ENCODE measurements at regions not wholly inside any gene's neighbourhood (a gene's known extent, or its start where the extent isn't known, plus 50 kb on each side); places are given as distances from the start of the nearest gene placed in this dataset.
"Not testable (repeated sequence)": the region's sequence is repeated elsewhere in the genome, so short reads cannot be mapped to it uniquely, and the experiment has no call there.

DNA sequence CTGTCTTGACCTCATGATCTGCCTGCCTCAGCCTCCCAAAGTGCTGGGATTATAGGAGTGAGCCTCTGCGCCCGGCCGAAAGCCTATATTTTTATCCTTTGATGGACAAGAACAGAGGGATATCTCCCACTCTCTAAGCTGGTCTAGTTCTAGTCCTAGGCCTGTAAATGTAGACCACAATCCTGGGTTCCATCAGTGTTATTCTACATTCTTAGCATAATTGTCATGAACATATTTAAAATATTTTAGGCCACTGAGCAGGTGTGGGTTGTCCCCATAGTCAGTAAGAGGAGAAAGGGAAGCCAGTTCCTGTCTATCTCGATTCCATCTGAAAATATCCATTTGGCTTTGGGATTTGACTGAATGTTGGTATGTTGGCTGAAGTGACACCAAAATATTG, 118.1 kb downstream of the EBLN2 start:
- no peak for DNase-seq

DNA sequence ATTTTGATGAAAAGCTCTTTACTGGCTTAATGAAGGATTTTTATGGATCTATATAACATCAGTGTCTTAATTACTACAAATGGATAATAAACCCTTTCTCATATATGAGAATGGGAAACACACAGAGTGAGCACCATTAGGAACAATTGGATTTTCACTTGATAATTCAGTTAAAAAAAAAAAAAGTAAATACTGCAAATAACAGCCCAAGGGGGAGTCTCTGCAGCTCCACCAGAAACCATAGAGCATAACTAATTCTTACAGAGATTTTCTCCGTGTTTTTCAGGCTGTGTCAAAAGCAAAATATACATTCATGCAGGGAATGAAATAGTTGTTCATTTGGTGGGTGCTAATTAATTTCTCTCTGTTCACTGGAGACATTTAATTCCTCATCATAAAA, 125.3 kb downstream of the EBLN2 start:
- DNase-seq = no peak

DNA sequence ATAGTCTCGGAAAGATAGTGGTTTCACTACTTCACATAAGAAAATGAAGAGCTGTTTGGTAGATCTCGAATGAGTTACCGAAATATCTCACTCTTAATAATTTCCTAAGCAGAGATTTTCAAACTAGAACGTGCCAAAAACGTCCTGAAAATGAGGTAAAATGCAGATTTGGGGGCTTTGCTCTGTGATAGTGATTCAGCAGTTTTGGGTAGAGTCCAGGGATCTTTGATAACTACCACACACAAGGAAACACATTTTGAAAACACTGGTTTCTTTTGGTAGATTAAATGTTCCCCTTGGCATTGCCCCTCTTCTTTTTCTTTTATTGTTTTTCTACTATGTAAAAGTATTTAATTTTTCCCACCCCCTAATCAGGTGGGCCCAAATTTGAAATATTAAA, 125.9 kb downstream of the EBLN2 start:
- no peak for DNase-seq

DNA sequence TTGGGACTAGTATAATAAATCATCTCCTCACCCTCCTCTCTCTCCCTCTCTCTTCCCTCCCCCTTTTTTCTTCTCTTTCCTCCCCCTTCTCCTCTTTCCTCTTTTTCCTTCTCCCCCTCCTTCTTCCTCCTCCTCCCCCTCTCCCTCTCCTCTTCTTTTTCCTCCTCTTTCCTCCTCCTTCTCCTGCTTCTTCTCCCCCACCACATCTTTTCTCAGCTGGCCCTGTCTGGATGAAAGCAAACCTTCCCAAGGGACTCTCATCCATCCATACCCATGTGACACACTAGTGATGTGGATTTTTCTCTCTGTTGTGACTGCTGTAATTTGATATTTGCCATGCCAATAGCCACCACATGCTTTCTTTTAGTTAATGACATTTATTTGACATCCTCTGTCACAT, 127.2 kb downstream of the EBLN2 start:
- DNase-seq = no peak

DNA sequence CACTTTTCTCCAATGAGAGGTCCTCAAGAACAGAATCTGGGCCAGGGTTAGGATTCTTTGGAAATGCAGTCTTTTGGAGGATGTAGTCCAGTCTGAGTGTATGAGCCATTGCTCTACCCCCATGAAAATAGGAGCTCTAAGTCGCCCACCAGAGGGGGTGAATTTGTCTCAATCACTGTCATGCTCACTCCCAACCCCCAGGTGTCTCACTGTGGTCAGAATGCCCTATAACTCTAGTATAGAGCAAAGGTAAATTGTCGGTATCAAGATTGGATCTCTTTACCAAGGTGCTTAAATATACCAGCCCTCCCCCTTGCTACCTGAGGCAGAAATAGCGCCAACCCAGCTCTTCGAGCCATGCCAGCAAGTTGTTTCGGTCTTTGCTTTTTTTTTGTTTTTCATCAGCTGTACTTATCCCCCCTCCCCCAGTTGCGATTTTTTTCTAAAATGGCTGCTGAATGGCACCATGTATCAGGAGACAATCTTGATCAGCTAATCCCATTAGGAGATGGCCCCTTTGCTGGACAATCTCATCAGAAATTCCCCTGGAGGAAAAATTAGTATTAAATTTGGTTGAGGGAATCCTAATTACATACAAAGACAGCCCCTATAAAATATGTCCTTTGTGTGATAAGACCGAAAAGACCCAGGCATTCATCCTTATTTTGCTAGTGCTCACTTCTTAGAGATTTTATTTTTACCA, 130.7 kb downstream of the EBLN2 start:
- peak; percentile 12 to 17 for DNase-seq

DNA sequence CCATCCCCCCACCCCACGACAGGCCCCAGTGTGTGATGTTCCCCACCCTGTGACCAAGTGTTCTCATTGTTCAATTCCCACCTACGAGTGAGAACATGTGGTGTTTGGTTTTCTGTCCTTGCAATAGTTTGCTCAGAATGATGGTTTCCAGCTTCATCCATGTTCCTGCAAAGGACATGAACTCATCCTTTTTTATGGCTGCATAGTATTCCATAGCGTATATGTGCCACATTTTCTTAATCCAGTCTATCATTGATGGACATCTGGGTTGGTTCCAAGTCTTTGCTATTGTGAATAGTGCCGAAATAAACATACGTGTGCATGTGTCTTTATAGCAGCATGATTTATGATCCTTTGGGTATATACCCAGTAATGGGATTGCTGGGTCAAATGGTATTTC, 132.5 kb downstream of the EBLN2 start:
- DNase-seq = not testable (repeated sequence)

DNA sequence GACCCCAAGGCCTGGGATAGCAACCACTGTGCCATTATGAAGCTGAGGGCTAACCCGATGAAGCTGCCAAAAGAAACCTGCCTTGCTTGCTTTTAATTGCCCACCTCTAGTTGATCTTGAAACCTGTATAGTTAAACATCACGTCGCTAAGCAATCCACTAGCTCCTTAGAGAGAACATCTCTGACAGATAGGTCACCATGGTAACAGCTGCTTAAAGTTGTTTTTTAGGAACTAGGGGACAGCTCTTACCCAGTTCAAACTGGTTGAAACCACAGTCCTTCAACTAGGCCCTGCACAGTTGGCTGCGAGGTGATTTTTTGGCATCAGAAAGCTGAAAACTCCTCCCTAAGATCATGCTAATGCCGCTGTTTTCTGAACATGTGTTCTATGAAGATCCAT, 135.7 kb downstream of the EBLN2 start:
- no peak for DNase-seq

DNA sequence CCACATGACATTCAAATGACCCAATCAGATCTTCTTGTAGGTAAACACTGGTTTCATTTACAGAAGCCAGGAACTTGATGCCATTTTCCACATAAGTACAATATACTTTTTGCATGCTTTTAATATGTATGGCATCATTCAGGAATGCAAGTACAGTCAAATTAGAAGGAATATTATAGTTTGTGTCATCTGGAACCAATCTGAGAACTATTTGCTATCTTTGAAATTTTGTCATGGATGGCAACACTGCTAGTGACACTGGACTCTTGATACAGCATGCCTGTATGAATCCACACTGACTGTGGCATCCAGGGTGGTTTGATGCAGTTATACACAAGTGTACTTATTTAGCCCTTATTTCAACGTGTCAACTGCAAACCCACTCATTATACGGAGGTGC, 141.6 kb downstream of the EBLN2 start:
- DNase-seq = no peak

DNA sequence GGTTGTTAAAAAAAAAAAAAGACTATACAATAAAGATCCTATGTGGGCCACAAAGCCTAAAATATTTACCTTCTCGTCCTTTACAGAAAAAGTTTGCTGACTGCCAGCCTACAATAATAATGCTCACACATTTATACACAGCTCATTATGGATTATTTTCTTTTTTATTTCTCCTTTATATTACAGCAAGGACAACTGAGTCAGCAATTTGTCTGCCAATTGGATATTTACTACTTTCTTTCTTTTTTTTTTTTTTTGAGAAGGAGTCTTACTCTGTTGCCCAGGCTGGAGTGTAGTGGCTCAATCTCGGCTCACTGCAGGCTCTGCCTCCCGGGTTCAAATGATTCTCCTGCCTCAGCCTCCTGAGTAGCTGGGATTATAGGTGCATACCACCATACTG, 142.2 kb downstream of the EBLN2 start:
- no peak for DNase-seq

DNA sequence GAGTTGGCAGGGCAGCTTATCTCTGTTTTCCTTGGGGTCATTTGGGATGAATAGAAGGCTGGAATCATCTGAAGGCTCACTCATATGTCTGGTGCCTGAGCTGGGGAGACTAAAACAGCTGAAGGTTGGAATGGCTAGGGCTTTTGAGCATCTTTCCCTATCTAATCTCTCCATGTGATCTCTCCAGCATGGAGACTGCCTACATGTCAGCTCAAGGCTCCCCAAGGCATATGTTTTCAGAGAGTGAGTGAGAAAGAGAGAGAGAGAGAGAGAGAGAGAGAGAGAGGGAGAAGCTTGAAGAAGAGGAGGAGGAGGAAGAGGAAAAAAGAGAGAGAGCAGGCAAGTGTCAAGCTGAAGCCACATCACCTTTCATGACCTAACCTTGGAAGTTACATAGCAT, 143.4 kb downstream of the EBLN2 start:
- no peak for DNase-seq

DNA sequence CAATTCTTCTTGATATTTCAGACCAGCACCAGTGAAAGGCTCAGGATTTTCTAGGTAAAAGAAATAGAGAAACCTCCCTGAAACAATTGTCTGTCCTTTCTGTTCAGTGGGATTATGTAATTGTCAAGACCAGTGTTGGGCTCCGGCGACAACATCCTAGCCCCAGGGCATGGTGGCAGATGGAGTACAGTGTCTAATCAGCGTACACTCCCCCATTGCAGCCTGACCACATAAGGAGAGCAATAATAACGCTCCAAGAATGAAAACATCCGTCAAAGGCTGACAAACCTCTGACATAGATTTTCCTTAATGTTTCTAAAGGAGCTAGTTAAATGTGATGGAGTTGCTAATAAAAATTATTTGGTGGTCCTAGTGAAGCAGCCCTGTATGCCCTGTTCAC, 144.6 kb downstream of the EBLN2 start:
- DNase-seq = no peak

DNA sequence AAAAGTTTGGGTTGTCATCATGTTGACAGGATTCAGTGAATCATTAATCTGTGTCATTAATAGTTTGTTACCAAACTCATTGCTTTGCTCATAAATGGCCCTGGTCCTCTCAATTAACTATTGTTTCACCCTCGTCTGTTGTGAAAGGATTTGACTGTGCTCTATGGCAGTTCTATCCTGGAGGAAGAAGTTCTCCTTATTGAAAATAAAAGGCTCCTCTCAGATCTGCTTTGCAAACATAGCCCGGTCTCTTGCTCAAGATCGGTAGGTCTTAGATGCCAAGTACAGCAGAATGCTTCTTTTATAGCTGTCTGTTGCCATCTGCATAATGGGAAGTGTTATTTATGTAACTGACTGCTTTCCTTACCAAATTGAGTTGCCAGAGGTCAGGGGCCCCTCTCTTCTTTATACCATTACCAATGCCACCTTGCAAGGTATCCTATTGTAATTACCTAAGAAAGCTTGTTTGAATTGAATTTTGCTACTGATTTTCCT, 146.5 kb downstream of the EBLN2 start:
- no peak for DNase-seq

DNA sequence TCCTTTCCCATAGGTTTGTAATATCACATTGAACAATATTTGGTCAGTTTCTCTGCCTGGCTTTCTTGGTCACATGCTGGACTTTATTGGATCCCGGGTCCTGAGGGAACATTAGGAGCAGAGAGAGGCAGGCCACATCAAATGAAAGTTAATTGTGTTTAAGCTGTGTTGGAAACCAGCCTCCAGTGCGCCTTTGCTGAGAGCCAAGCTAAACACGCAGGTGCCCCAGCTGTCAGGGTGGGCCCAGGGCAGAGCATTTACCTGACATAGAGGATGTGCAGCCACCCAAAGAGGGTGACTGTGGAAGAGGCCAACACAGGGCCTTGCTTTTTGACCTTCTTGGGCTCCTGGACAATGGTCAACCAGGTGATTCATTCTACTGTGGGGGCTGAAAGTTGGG, 149.3 kb downstream of the EBLN2 start:
- no peak for DNase-seq

DNA sequence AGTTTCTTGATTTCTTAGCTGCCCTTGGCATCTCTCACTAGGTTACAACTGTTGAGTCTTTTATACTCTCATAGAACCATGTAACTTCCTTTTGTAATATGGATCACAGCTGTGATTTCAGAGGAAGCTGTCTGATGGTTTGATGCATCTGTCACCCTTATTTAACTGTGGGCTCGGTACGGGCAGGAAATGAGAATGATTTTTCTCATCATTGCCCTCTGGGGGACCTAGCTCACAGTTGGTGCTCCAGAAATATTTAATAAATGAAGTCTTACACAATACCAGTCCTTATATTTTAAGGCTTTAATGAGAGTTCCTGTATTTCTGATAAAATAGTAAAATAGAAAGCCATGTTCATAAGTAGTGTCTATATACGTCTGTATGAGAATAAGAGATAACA, 151.2 kb downstream of the EBLN2 start:
- no peak for DNase-seq

DNA sequence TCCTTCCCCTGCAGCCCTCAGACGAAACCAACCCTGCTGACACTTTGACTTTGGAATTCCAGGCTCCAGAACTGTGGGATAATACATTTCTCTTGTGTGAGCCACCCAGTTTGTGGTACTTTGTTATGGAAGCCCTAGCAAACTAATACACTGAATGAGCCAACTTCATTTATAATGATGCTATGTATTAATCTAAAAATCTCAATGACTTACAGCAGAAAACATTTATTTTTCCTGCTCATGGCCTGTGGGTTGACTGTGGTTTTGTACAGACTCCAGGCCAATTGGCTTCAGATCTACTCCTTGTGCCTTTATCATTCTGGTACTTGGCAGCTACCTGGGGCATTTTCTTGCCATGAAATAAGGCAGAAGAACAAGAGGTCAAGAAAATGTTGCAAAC, 152.4 kb downstream of the EBLN2 start:
- no peak for DNase-seq

DNA sequence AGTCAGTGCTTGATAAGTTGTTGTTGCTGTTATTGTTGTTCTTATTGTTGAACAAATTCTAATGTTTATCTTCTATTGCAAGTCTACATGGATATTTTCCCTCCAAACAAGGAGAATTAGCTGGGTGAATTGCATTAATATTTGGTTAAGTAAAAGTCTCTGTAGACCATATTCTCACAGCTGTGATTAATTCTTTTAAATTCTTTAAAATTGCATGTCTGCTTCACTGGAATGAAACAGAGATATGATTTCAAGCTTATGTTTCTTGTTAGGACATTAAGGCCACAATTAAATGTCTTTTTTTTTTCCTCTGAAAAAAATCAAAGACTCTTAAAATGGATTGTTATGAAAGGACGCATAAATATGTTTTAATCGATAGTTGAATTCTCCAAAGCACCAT, 153.4 kb downstream of the EBLN2 start:
- DNase-seq = no peak

DNA sequence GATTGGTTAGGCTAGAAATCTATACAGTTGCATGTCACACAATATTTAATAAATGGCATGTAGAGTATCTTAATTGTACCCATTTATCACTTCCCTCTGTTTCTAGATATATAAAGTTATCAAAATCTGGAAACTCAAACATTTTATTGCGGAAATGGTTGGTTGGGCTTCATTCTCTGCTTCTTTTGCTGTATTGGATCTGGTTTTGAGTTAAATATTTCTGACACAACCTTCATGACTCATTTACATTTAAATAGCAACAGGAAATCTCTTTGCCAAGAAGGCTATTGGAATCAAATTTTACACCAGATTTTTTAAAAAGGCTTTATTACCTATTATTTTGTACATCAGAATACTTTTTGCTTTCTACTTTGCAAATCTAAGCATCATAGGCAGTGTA, 153.8 kb downstream of the EBLN2 start:
- no peak for DNase-seq

DNA sequence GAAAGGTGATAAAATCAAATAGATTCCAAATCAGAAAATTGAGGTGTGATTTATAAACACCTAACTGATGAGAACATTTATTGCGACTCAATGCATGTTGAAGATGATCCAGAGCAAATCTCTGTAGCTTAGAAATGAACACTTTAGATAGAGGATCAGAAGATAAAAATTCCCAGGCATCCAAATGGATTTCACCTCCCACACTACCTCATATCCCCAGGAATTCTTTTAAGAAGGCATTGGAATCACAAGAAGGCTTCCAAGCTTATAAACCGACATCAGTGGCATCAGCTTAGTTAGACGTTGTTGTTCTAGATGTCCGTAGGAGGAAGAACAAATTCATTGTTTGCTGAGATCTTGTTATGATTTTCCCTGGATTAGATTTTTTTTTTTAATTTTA, 154.4 kb downstream of the EBLN2 start:
- no peak for DNase-seq

DNA sequence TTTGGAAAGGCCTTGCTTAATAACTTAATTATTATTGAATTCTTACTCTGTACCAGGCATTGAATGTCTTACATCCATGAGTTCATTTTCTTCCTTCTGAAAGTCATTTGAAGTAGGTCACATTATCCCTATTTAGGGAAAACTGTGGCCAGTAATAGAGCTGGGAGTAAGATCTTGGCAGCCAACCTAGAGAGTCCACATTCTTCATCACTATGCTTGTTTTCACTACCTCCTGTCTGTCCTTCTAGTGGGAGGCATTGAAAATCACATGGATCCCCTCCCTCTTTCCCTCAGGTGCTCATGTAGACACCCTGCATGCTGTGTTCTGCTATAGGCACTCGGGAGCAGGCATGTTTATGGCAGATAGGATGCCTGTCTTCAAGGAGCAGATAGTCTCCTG, 154.9 kb downstream of the EBLN2 start:
- no peak for DNase-seq

DNA sequence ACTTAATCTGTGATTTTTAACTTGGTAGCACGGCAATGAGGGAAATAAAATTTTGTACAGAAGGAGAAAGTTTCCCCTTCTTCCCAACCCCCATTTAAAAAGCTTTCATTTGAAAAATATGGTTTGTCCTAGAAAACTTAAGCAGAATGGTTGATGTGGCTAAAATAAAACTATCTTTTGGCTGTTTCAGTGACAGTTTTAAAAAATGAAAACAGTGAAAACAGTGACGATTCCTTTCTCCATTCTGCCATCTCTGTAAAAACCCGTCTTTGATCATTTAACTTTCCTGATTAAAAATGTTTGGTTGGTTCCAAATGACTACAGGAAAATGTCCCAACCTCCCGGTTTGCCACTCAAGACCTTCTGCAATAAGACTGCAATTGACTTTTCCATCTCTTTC, 160.7 kb downstream of the EBLN2 start:
- DNase-seq = no peak

DNA sequence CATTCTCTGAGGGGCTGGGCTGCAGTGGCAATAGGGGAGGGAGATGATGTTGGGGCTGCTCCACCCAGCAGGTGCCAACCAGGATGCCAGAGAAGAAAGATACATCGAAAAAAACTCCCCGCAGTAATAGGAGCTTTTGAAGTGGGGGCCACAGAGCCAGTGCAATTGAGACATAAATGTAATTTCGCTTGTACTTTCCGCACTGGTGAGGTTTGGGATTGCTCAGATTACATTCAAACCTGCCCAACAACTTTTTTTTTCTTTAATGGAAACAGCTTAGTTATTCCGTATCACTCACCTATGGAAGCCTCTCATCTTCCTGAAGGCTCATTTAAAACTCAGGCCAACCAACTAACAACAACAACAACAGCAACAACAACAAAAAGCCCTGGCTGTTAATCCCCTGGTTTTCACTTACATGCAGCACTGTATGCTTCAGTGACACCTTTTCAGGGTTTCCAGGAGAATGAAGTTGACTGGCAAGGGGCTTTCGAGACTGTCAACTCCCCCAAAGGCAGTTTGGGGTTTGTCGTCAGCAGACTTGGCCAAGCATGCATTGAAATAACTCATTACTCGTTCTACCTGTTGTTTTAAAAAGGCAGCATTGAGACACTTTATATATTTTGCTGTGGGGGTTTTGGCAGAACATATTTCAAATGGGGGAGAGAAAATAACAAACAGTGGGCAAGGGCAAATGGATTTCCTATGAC, 163.8 kb downstream of the EBLN2 start:
- DNase-seq = no peak

DNA sequence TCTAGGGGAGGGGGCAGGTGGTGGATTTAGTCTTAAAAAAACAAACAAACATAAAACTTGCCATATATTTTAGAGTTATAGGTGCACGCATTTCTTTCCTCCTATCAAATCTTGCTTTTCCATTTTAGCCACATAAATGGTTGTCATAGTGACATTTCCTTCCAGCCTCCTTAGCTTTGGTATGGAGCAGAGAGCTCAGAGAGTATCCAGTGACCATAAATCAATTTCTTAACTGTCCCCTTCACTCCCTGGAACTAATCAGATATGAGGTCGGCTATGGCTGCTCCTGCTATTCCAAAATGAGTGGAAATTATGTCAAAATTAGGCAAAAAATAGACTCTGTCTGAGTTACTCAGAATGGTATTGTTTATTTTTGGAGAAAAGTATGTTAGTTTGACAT, 164.5 kb downstream of the EBLN2 start:
- no peak for DNase-seq

DNA sequence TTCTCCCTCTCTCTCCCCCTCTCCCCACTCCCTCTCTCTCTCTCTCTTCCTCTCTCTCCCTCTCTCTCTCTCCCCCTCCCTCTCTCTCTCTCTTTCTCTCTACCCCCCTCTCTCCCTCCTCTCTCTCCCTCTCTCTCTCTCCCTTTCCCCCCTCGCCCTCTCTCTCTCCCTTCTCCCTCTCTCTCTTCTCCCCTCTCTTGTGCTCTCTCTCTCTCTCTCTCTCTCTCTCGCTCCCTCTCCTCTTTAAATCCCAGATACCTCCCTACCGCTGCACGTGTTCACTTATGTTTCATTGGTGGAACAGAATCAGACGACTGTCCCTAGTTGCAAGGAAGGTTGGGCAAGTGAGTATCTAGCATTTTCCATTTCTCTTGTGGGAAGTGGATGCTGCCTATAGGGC, 166.5 kb downstream of the EBLN2 start:
- no peak for DNase-seq

DNA sequence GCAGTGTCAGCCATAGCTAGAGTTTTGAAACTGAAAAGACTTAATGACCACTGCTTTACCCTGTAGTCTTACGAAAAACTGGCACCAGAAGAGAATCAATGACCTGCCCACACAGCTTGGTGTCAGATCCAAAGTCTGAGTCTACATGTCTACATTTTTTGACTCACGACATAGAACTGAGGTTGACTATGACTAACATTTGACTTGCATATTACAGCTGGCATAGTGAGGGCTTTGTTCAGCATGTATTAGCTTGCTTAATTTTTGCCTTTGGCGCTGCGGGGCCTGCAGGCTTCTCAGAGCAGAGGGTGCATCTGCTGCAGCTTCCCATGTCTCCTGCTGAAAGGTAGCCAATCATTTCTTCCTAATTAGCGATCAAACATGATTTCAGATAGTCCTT, 167.0 kb downstream of the EBLN2 start:
- no peak for DNase-seq

DNA sequence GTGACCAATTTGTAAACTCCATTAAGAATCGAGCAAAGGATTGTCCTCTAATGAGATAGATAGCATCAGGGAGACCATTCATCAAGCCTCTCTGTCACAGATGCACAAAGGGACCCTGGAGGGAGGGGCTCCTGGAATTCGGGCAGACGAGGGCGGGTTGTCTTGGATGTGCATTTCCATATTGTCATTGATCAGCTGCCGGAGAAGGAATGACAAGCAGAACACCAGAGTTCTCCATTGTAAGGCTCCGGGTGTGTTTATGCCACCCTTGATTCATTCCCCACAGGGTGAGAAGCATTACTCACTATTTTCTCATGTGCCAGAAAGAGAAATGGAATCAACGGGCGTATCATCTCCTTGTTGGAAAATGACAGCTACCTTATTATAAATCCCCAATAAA, 167.5 kb downstream of the EBLN2 start:
- DNase-seq = no peak
